HG03521 (cell line): ENCODE measurements at regions not wholly inside any gene's neighbourhood (a gene's known extent, or its start where the extent isn't known, plus 50 kb on each side); places are given as distances from the start of the nearest gene placed in this dataset.
A peak's percentile ranks its signal among the peaks of the same experiment; 100 is the strongest.

ENCODE experiments used
- ATAC-seq: cut with Tn5 transposase; IDR thresholded peaks from one replicate; pipeline ENCODE4 v1.9.1; 2021; ENCODE audit warnings: mild to moderate bottlenecking, moderate library complexity; ENCODE audit not compliant: unreplicated experiment

DNA sequence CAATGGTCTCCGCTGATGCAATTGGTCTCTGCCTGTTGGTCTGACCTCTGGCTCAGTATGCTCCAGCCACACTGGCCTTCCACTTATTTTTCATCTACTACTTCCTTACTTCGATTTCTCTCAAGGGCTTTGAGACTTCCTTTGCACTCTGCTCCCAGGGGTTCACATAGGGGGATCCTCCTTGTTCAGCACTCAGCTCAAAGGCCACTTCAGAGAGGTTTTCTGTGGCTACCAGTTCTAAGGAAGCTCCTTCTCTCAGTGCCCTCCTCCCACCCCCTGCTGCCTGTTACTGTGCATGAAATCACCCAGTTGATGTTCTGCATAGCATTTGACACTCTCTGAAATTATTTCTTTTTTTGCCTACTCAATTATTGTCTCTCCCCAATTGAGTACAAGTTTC, 476.4 kb downstream of the HS3ST3B1 start:
- no peak for ATAC-seq

DNA sequence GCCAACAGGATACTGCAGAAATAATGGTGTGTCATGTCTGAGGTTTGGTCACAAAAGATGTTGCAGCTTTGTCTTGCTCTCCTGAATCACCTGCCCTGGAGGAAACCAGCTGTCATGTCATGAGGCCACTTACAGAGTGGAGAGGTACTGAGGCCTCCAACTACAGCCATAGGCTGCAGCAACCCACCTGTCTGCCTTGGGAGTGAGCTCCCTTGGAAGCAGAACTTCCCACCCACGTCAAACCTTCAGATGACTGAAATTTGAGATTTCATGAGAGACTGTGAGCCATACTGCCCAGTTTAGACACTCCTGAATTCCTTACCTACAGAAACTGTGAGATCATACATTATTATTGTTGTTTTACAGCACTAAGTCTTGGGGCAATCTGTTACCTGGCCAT, 475.9 kb downstream of the HS3ST3B1 start:
- ATAC-seq, result no peak

- no peak for ATAC-seq
Observed at GRCh38 chr17:14775731-14776492, 475.0 kb downstream of the HS3ST3B1 start.

DNA sequence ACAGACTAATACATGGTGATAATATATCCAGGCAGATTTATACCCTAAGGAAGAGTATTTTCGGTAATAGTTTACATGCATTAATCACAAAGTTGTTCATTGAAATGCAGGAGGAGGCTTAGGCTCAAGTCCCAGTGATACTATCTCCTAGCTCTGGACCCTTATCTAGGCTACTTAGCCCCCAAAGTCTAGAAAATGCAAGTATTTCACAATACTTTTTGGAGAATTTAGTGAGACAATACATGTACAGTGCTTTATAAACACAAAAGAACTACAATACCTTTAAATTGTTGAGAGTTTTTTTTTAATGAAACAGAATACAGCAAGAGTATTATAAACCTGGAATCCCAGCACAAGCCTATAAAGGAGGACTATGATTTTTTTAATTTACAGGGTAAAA, 473.9 kb downstream of the HS3ST3B1 start:
- ATAC-seq, result no peak

- ATAC-seq, result no peak
Observed at GRCh38 chr17:14772776-14773175, 471.9 kb downstream of the HS3ST3B1 start.

GRCh38 chr17:14771543-14771942, 470.7 kb downstream of the HS3ST3B1 start:
- ATAC-seq, result no peak

DNA sequence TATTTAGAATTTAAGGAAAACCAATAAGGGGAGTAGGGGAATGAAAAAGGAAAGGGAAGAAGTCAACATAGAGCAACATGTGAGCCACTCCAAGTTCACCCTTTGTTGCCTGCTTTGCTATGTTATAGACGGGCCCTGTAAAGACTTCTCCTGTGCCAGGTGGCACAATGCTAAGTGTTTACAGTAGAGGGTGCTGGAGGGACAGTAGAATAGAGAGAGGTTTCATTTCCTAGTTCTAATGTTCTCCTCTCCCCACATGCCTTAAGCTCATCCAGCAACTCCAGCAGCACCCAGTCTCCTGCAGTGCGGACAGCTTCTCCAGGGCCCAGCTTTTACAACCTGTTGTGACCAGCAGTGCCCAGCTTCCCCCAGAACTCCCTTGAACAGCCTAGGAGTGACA, 468.0 kb downstream of the HS3ST3B1 start:
- ATAC-seq, result no peak

DNA sequence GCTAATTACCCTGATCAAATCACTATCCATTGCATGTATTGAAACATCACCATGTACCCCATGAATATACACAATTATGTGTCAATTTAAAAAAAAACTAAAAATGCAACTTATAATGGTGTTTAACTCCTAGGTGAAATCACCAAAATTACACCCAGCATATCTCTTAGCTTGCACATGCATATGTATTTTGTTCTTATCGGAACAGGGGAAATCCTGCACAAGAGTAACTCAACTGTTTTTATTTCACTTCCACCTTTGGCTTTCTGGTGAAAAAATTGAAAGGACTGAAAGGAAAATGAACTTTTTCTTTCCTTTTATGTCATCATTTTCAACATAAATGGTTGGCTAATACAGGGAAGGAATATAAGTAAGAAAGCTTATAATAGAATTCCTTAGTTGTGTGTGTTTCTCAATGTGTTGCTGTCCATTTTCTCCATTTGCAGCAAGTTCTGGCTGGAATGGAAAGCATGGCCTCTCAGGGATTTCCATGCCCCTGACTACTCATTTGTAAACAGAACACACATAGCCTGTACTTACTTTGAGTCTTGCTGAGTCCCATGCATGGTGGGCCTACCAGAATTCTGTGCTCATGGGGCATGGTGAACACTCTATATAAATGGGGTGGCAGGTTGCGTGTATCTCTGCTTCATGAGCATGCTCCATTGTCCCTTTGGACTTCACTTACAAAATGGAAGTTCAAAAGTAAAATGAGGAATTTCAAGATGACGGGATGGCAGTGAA, 462.0 kb downstream of the HS3ST3B1 start:
- ATAC-seq, result no peak

DNA sequence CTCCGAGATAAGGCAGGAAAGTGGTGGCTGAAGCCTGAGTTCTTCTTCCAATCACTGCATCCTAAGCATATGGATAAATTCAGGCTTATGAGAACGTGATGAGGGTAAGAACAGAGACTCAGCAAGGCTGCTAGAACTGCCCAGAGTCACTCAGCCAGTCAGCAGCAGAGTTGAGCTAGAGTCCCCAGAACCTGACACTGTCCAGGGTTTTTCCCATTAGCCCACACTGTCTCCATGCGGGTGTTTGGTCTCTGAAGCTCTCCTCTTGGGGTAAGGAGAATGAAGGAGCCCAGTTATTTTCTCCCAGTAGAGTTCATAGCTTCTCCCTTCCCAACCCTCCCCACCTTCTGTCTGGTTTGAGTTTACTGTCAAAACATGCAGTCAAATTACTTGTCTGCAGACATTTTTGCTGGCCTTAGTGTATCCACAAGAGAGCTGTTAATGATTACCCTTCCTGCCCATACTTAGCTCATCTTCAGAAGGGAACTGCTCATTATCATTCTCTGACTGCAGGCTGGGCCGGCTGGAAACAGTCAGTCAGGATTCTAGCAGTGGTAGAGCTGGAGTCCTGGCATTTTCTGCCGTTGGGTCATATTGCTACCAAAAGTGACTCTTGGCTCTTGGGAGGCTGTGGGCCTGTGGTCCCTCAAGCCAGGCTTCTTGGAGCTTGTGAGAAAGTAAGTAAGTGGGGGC, 460.0 kb downstream of the HS3ST3B1 start:
- ATAC-seq, result peak; percentile 55

GRCh38 chr17:14760212-14760611, 459.3 kb downstream of the HS3ST3B1 start:
- ATAC-seq, result peak; percentile 55

DNA sequence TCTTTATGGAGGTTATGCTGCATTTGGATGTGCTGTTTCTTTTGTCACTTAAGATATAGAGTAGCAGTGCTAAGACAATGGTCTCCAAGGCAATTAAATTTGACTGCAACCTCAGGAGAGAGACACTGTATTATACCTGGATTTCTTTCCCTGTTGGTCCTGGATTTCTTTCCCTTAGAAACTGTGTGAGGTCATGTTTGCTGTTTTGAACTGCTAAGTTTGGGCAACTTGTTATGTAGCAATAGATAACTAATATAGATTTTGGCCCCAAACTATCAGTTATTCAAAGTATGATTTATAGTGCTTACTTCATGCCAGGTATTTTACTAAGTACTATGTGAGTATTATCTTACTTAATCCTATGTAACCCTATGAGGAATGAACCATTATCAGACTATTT, 458.4 kb downstream of the HS3ST3B1 start:
- ATAC-seq, result no peak

DNA sequence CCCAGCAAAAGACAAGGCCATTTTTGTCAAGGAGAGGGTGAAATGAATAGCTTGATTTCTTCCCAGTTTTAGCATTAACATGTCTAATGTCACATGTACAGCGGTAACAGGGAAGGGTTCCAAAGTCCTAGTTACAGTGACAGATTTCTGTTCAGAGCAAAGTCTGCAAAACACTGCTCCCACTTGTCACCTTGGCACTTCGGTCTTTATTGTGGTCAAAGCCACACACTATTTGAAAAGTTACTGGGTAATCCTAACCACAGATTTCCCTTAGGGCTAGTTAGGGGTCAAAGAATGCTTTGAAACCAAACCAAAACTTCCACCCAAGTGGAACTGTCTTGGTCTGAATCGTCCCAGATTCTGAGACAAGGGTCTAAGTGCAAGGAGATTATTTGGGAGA, 455.6 kb downstream of the HS3ST3B1 start:
- no peak for ATAC-seq

DNA sequence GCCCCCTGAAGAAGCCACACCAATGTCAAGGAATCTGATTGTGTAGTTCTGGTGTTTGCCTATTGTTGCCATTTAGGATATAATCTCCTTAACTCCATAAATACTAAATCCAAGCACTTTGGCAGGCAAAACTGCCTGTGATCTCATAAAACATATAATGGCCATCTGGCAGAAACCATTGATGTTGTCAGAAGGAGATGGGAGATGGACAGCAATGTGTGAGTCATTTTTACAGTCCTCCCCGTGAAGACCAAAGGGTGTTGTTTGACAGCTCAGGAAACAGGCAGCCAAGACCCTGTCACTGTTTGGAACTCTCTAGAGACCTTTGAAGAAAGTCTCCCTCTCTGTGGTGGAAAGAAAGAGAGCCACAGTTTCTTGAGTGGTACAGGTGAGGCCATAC, 454.1 kb downstream of the HS3ST3B1 start:
- ATAC-seq, result no peak

GRCh38 chr17:14753383-14753782, 452.5 kb downstream of the HS3ST3B1 start:
- ATAC-seq, result no peak

- no peak for ATAC-seq
Observed at GRCh38 chr17:14752011-14752410, 451.1 kb downstream of the HS3ST3B1 start.

- ATAC-seq, result no peak
Observed at GRCh38 chr17:14750866-14751265, 450.0 kb downstream of the HS3ST3B1 start.

DNA sequence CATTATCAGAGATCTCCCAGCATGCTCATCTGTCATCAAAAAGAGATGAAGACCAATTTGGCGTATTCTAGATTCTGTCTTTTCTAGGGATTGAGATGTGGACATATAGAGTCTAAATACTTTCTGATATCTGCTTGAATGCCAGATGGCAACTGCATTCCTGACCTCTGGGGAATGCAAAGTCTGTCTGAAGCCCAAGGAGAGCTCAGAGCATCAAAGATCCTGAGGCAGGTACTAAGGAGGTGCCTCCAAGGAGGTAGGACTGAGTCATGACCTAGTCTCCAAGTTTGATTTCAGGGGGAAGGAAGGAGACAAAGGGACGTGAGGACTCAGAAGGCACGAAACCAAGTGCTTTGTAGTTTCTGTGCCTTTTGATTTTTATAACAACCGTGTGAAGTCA, 448.4 kb downstream of the HS3ST3B1 start:
- no peak for ATAC-seq

DNA sequence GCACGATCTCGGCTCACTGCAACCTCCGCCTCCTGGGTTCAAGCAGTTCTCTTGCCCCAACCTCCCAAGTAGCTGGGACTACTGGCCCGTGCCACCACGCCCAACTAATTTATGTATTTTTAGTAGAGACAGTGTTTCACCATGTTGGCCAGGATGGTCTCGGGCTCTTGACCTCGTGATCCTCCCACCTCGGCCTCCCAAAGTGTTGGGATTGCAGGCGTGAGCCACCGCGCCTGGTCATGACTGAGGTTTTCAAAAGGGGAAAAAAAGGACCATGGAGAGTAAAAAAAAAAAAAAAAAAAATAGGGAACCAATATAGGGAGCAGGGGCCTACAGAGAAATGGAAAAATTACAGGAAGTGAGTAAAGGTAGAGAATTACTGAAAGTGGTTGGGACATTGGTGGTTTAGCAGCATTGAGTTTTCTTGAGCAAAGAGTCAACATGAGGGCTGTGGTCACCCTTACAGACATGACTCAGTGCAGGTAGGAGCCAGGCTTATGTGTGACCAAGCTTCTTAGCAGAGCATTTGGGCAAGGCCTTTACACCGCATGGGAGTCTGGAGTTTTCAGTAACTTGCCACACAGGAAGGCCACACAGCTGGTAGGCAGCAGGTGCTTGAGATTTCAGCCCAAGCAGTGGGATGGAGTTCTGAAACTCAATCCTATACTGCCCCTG, 447.3 kb downstream of the HS3ST3B1 start:
- peak; percentile 63 for ATAC-seq

- ATAC-seq, result no peak
Observed at GRCh38 chr17:14747603-14747950, 446.7 kb downstream of the HS3ST3B1 start.

DNA sequence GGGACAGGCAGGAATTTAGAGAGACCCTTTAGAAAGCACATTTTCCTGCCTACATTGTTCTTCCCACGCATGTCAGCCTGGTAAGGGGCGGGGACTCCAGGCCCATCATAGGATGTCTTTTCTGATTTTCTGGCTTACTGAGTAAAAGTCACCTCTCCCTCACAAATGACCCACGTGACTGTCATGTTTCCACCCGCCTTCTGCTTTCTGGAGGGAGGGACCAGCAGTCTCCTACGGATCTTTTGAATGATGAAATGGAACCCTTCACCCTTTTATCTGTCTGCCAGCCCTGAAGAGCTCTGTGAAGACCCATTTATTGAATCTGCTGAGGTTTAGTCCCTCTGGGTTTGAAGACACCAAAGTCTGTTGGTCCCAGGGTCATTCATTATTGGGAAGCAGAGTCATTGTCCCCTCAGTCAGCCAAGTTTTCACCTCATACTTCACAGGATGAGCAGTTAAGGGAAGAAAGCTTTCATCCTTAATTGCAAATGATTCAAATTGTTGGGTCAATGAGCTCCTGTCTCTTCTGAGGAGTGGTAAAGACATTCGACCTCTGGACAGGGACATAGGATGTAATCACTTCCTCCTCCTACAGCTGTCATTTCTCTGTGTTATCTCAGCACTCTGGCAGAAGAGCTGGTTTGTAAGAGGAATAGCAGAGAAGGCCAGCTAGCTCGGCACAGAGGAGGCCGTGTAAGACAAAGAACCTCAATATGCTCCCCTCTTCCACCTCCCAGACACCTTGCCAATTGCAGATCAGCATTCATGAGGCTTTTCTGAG, 446.1 kb downstream of the HS3ST3B1 start:
- ATAC-seq, result no peak

- ATAC-seq, result no peak
Observed at GRCh38 chr17:14745541-14745940, 444.7 kb downstream of the HS3ST3B1 start.
